Endothelial cell of umbilical vein (primary cell): ENCODE measurements at regions not wholly inside any gene's neighbourhood (a gene's known extent, or its start where the extent isn't known, plus 50 kb on each side); places are given as distances from the start of the nearest gene placed in this dataset.

Experiments used
- BruUV-seq: library from RNA; stranded (reverse); fragments of 400-500 nt; replicated peaks from 2 replicates; lab custom pipeline; 2021; lab: Mats Ljungman, UMichigan
- CTCF ChIA-PET: fragments of 300-600, 350-600 bp; sonication (Branson Sonifier 250); formaldehyde crosslinking; loops from one replicate; lab custom pipeline; 2021; ENCODE audit warnings: antibody characterized with exemption, inconsistent platforms; lab: Charles Lee
- POLR2A ChIA-PET: fragments of 300-600, 350-600 bp; sonication (Branson Sonifier 250); formaldehyde crosslinking; loops from one replicate; lab custom pipeline; 2021; ENCODE audit warnings: antibody characterized with exemption, inconsistent platforms; lab: Charles Lee
- DNase-seq: peaks from one replicate; pipeline ENCODE4 v3.0.0-alpha.2; 2011; ENCODE audit warnings: low read depth, low spot score
- FAIRE-seq: peaks from 2 replicates; lab custom pipeline; 2011; peaks lifted over from hg19 to GRCh38; lab: Jason Lieb, UNC
- H2AFZ ChIP-seq: 2 replicates; pipeline ENCODE4 v1.6.0; 2012; ENCODE audit warnings: low read depth, low read length, control low read depth, inconsistent platforms
- H3K27ac ChIP-seq: 2 replicates; pipeline ENCODE4 v1.5.1; 2011; ENCODE audit warnings: low read depth, mild to moderate bottlenecking, control low read depth, low read length, moderate library complexity; ENCODE audit not compliant: insufficient read depth
- H3K27me3 ChIP-seq, 2 experiments: 2 replicates each; pipeline versions ENCODE4 v1.6.0 to v1.6.1; 2011; ENCODE audit warnings: low read length in 2 of 2, mixed read lengths in 1 of 2; ENCODE audit not compliant: control insufficient read depth in 2 of 2, insufficient read depth in 2 of 2
- H3K36me3 ChIP-seq, 2 experiments: 2 replicates in 1 of 2; 3 replicates in 1 of 2; pipeline ENCODE4 v1.5.1; 2011; ENCODE audit warnings: low read length in 2 of 2, mild to moderate bottlenecking in 1 of 2, moderate library complexity in 1 of 2; ENCODE audit not compliant: control insufficient read depth in 2 of 2, insufficient read depth in 2 of 2; ENCODE audit errors: extremely low read depth in 1 of 2
- H3K4me1 ChIP-seq: 3 replicates; pipeline ENCODE4 v1.5.1; 2011; ENCODE audit warnings: mild to moderate bottlenecking, low read length; ENCODE audit not compliant: control insufficient read depth, insufficient read depth; ENCODE audit errors: extremely low read depth
- H3K4me2 ChIP-seq: 2 replicates; pipeline ENCODE4 v1.6.1; 2011; ENCODE audit warnings: low read length, control low read depth, mixed read lengths; ENCODE audit not compliant: insufficient read depth
- H3K4me3 ChIP-seq, 3 experiments: fragments of 200-600 bp in 1 of 3; sonication (generic), shearing (Covaris generic) in 1 of 3; replicated peaks in 1 of 3; 2 replicates each; pipeline ENCODE4 v1.5.1; 2011 to 2016; ENCODE audit warnings: control low read depth in 3 of 3, low read length in 3 of 3, mild to moderate bottlenecking in 2 of 3, inconsistent platforms in 1 of 3, low read depth in 1 of 3, moderate library complexity in 1 of 3; ENCODE audit not compliant: insufficient read depth in 1 of 3
- H3K79me2 ChIP-seq: 2 replicates; pipeline ENCODE4 v1.6.0; 2012; ENCODE audit warnings: low read length, inconsistent platforms; ENCODE audit not compliant: control insufficient read depth, insufficient read depth
- H3K9ac ChIP-seq: replicated peaks from 2 replicates; pipeline ENCODE3; 2011; ENCODE audit warnings: low read length, control low read depth; ENCODE audit not compliant: insufficient read depth; ENCODE audit errors: extremely low read depth
- H3K9me1 ChIP-seq: replicated peaks from 3 replicates; pipeline ENCODE4 v1.6.0; 2011; ENCODE audit warnings: mild to moderate bottlenecking, low read length; ENCODE audit not compliant: control insufficient read depth, insufficient read depth; ENCODE audit errors: extremely low read depth
- H3K9me3 ChIP-seq: replicated peaks from 2 replicates; pipeline ENCODE4 v1.5.1; 2012; ENCODE audit warnings: low read length, inconsistent platforms; ENCODE audit not compliant: control insufficient read depth, insufficient read depth
- H4K20me1 ChIP-seq: replicated peaks from 2 replicates; pipeline ENCODE3; 2011; ENCODE audit warnings: mild to moderate bottlenecking, low read length; ENCODE audit not compliant: control insufficient read depth, insufficient read depth; ENCODE audit errors: extremely low read depth
- EZH2 ChIP-seq: IDR thresholded peaks from 2 replicates; pipeline ENCODE4 v1.6.1; 2012; ENCODE audit warnings: borderline replicate concordance, low read depth, mild to moderate bottlenecking, moderate library complexity, low read length, inconsistent platforms; ENCODE audit not compliant: severe bottlenecking
- FOS ChIP-seq: IDR thresholded peaks from 2 replicates; pipeline ENCODE4 v1.6.1; 2011; ENCODE audit warnings: mild to moderate bottlenecking, low read length, moderate library complexity, borderline replicate concordance; ENCODE audit not compliant: insufficient read depth
- GATA2 ChIP-seq: IDR thresholded peaks from 2 replicates; pipeline ENCODE4 v1.7.0; 2011; ENCODE audit warnings: low read depth, mild to moderate bottlenecking, moderate library complexity, mixed read lengths, low read length; ENCODE audit not compliant: insufficient read length, insufficient read depth
- JUN ChIP-seq: IDR thresholded peaks from 2 replicates; pipeline ENCODE4 v1.6.1; 2011; ENCODE audit warnings: borderline replicate concordance, low read depth; ENCODE audit not compliant: insufficient read length, insufficient read depth
- MYC ChIP-seq: IDR thresholded peaks from one replicate; pipeline ENCODE4 v1.6.1; 2011; ENCODE audit warnings: mild to moderate bottlenecking, low read depth, low read length
- POLR2A ChIP-seq: IDR thresholded peaks from 2 replicates; pipeline ENCODE4 v1.6.1; 2012; ENCODE audit warnings: low read depth, mild to moderate bottlenecking, control low read depth, low read length
- POLR2AphosphoS5 ChIP-seq: IDR thresholded peaks from 2 replicates; pipeline ENCODE4 v1.6.1; 2012; ENCODE audit warnings: low read depth, mild to moderate bottlenecking, control low read depth, low read length, moderate library complexity; ENCODE audit not compliant: insufficient read depth
- dilution Hi-C: fragments of 300-500 bp; cut with MboI; formaldehyde crosslinking; loops from one replicate; pipeline ENCODE4 v1.15.0; 2019; ENCODE audit warnings: low sequenced_read_pairs; ENCODE audit not compliant: extremely low pct_ligation_motif_present
- intact Hi-C: fragments of 100-400 bp; cut with micrococcal nuclease; formaldehyde crosslinking; loops from one replicate; pipeline ENCODE4 v1.10.0; 2022
- TF ChIP-seq, protein P1 (sequence below): IDR thresholded peaks from 2 replicates; pipeline ENCODE4 v1.6.1; 2011; ENCODE audit not compliant: insufficient read depth, insufficient read length

- H3K27me3 ChIP-seq: no peaks in the 10 kb centered on the region
- H3K9me1 ChIP-seq: no peaks in the 10 kb centered on the region
- no peak overlapping the region for H2AFZ ChIP-seq
- H3K4me1 ChIP-seq: no peaks in the 10 kb centered on the region
- no peak overlapping the region for H3K27ac ChIP-seq
- H4K20me1 ChIP-seq: no peaks in the 10 kb centered on the region
- H3K79me2 ChIP-seq: no peaks in the 10 kb centered on the region
- FAIRE-seq: no peak
- no TSS peak for BruUV-seq
- H3K36me3 ChIP-seq: no peaks in the 10 kb centered on the region
- CTCF ChIA-PET: no interaction called here
- TF ChIP-seq JUN: no peak
- TF ChIP-seq, protein P1, sequence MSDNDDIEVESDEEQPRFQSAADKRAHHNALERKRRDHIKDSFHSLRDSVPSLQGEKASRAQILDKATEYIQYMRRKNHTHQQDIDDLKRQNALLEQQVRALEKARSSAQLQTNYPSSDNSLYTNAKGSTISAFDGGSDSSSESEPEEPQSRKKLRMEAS: no peak
- TF ChIP-seq MYC: no peak
- TF ChIP-seq FOS: no peak
- no peak for TF ChIP-seq EZH2
- TF ChIP-seq POLR2A: no peak
- no peak for TF ChIP-seq POLR2AphosphoS5
- no peak for TF ChIP-seq GATA2
- DNase-seq: no peak
- H3K4me3 ChIP-seq: no peak overlapping the region
- H3K4me2 ChIP-seq: no peak overlapping the region
- dilution Hi-C loops: no loop called here
- H3K9ac ChIP-seq: no peak overlapping the region
- peaks cover 2% of the 10 kb centered on the region for H3K9me3 ChIP-seq
- intact Hi-C loops: no loop called here
- POLR2A ChIA-PET: no interaction called here
Measured at GRCh38 chr5:3187771-3188425, 407.7 kb upstream of the IRX1 start.
